ENCODE measurements at regions not wholly inside any gene's neighbourhood (a gene's known extent, or its start where the extent isn't known, plus 50 kb on each side); places are given as distances from the start of the nearest gene placed in this dataset.
A peak's percentile ranks its signal among the peaks of the same experiment; 100 is the strongest.

- TF ChIP-seq REST (IDR thresholded peaks at IDR 0.05; ENCODE audit: borderline replicate concordance in 1 of 2, low read depth in 1 of 2, low read length in 2 of 2) (no peak), IKZF1 (IDR thresholded peaks at IDR 0.05) (no peak), ZBTB2 (CRISPR knock-in tag; IDR thresholded peaks at IDR 0.05; ENCODE audit: low read depth) (no peak), ZNF552 (CRISPR knock-in tag; IDR thresholded peaks at IDR 0.05; ENCODE audit: borderline replicate concordance) (no peak), RXRB (CRISPR knock-in tag; IDR thresholded peaks at IDR 0.05; ENCODE audit: borderline replicate concordance) (peak; percentile 32), RNF219 (CRISPR knock-in tag; IDR thresholded peaks at IDR 0.05) (no peak), ZNF619 (CRISPR knock-in tag; IDR thresholded peaks at IDR 0.05) (no peak), MAFK (conservative IDR thresholded peaks at IDR 0.05 in 1 of 2, IDR thresholded peaks at IDR 0.05 in 1 of 2; ENCODE audit: low read length in 2 of 2) (peak; percentile 56 to 64), ZNF572 (CRISPR knock-in tag; IDR thresholded peaks at IDR 0.05) (no peak), SP4 (CRISPR knock-in tag; IDR thresholded peaks at IDR 0.05) (no peak), KLF11 (CRISPR knock-in tag; IDR thresholded peaks at IDR 0.05) (no peak), SMAD3 (CRISPR knock-in tag; IDR thresholded peaks at IDR 0.05) (no peak), KMT2A (CRISPR knock-in tag; IDR thresholded peaks at IDR 0.05) (no peak), ZNF225 (CRISPR knock-in tag; IDR thresholded peaks at IDR 0.05) (no peak), ZNF598 (CRISPR knock-in tag; IDR thresholded peaks at IDR 0.05; ENCODE audit: borderline replicate concordance) (no peak), U2AF2 (IDR thresholded peaks at IDR 0.05; ENCODE audit: low read depth, low read length) (no peak), CERS6 (CRISPR knock-in tag; IDR thresholded peaks at IDR 0.05) (no peak), HNRNPLL (IDR thresholded peaks at IDR 0.05; ENCODE audit: low read depth, low read length, poor library complexity, severe bottlenecking) (no peak), ZNF20 (CRISPR knock-in tag; IDR thresholded peaks at IDR 0.05) (no peak), KAT8 (CRISPR knock-in tag; IDR thresholded peaks at IDR 0.05) (0 out of 2 replicates have a peak, but pooled peaks have one; percentile 15), ZNF331 (CRISPR knock-in tag; IDR thresholded peaks at IDR 0.05) (no peak), BHLHE40 (IDR thresholded peaks at IDR 0.05; ENCODE audit: low read length) (no peak)
Observed at GRCh38 chr2:48248251-48248933, 66.1 kb upstream of the FOXN2 start (continued).
